Caco-2 (cell line): ENCODE measurements at regions not wholly inside any gene's neighbourhood (a gene's known extent, or its start where the extent isn't known, plus 50 kb on each side); places are given as distances from the start of the nearest gene placed in this dataset.

Source experiments
- BruUV-seq: library from RNA; stranded (reverse); fragments of 400-500 nt; replicated peaks from 2 replicates; lab custom pipeline; 2021; lab: Mats Ljungman, UMichigan
- CTCF ChIA-PET: fragments of 300-600 bp; sonication (Branson Sonifier 250); formaldehyde crosslinking; loops from one replicate; lab custom pipeline; 2022; ENCODE audit warnings: antibody characterized with exemption; lab: Charles Lee
- POLR2A ChIA-PET: fragments of 300-600 bp; sonication (Branson Sonifier 250); formaldehyde crosslinking; loops from one replicate; lab custom pipeline; 2022; ENCODE audit warnings: antibody characterized with exemption; lab: Charles Lee
- DNase-seq, 2 experiments: peaks; one replicate each; pipeline versions ENCODE4 v3.0.0 to v3.0.0-alpha.2; 2020 to 2022
- H3K27me3 ChIP-seq: replicated peaks from 2 replicates; pipeline ENCODE4 v1.6.0; 2011; ENCODE audit warnings: low read length; ENCODE audit not compliant: control insufficient read depth, insufficient read depth
- H3K36me3 ChIP-seq: 2 replicates; pipeline ENCODE4 v1.5.1; 2011; ENCODE audit warnings: low read length; ENCODE audit not compliant: control insufficient read depth, insufficient read depth
- H3K4me1 ChIP-seq: fragments of 250-450 bp; sonication (Bioruptor Pico); 2 replicates; pipeline ENCODE4 v1.5.1; 2020; ENCODE audit warnings: mild to moderate bottlenecking
- H3K4me3 ChIP-seq: 2 replicates; pipeline ENCODE4 v1.5.1; 2011; ENCODE audit warnings: low read depth, mild to moderate bottlenecking, control low read depth, low read length
- H3K9me3 ChIP-seq: fragments of 250-450 bp; sonication (Bioruptor Pico); 2 replicates; pipeline ENCODE4 v1.5.1; 2020; ENCODE audit warnings: mild to moderate bottlenecking, moderate library complexity
- H3K27ac Mint-ChIP-seq: one replicate; pipeline ENCODE4 v1.8.0; 2022; ENCODE audit warnings: mixed read lengths; ENCODE audit not compliant: unreplicated experiment
- H3K27me3 Mint-ChIP-seq: one replicate; pipeline ENCODE4 v1.8.0; 2022; ENCODE audit warnings: mixed read lengths; ENCODE audit not compliant: insufficient read depth, unreplicated experiment
- H3K36me3 Mint-ChIP-seq: one replicate; pipeline ENCODE4 v1.8.0; 2022; ENCODE audit warnings: mild to moderate bottlenecking, mixed read lengths; ENCODE audit not compliant: insufficient read depth, unreplicated experiment
- H3K4me1 Mint-ChIP-seq: one replicate; pipeline ENCODE4 v1.8.0; 2022; ENCODE audit warnings: low read depth, mixed read lengths; ENCODE audit not compliant: unreplicated experiment
- H3K4me3 Mint-ChIP-seq: one replicate; pipeline ENCODE4 v1.8.0; 2022; ENCODE audit warnings: mild to moderate bottlenecking, moderate library complexity, mixed read lengths; ENCODE audit not compliant: unreplicated experiment
- H3K9me3 Mint-ChIP-seq: one replicate; pipeline ENCODE4 v1.8.0; 2022; ENCODE audit warnings: mixed read lengths; ENCODE audit not compliant: unreplicated experiment
- CTCF ChIP-seq, 2 experiments: fragments of 200-600 bp in 1 of 2; IDR thresholded peaks; 1 replicate in 1 of 2; 2 replicates in 1 of 2; pipeline versions ENCODE4 v1.5.1 to v1.8.0; 2011 to 2022; ENCODE audit warnings: antibody characterized with exemption in 1 of 2, control low read depth in 1 of 2, inconsistent platforms in 1 of 2, low read depth in 1 of 2, low read length in 1 of 2, mild to moderate bottlenecking in 1 of 2, moderate library complexity in 1 of 2; ENCODE audit not compliant: insufficient read depth in 1 of 2, severe bottlenecking in 1 of 2, unreplicated experiment in 1 of 2
- intact Hi-C: fragments of 100-400 bp; cut with micrococcal nuclease; formaldehyde crosslinking; loops from one replicate; pipeline ENCODE4 v1.10.0; 2022; ENCODE audit not compliant: unreplicated experiment

- Mint-ChIP-seq H3K27ac (no peak overlapping the region), H3K4me1 (no peaks in the 10 kb centered on the region), H3K4me3 (no peak overlapping the region), H3K9me3 (no peaks in the 10 kb centered on the region), H3K36me3 (no peaks in the 10 kb centered on the region), H3K27me3 (peaks cover 3% of the 10 kb centered on the region)
- no peaks in the 10 kb centered on the region for H3K4me1 ChIP-seq
- H3K27me3 ChIP-seq, result no peaks in the 10 kb centered on the region
- no peak for DNase-seq
- no peaks in the 10 kb centered on the region for H3K36me3 ChIP-seq
- BruUV-seq, result no TSS peak
- POLR2A ChIA-PET, result no interaction called here
- no peak overlapping the region for H3K4me3 ChIP-seq
- CTCF ChIA-PET, result no interaction called here
- no peak for TF ChIP-seq CTCF (IDR thresholded peaks at IDR 0.05; ENCODE audit: insufficient read depth in 1 of 2, low read depth in 1 of 2, low read length in 1 of 2, severe bottlenecking in 1 of 2, unreplicated experiment in 1 of 2)
- H3K9me3 ChIP-seq, result no peaks in the 10 kb centered on the region
- intact Hi-C loops, result no loop called here
Observed at GRCh38 chr2:19653509-19653908, 248.3 kb downstream of the TTC32 start.

GRCh38 chr2:19652811-19653210 lies 249.0 kb downstream of the TTC32 start:
- H3K4me1 Mint-ChIP-seq, result no peaks in the 10 kb centered on the region
- H3K9me3 Mint-ChIP-seq, result no peaks in the 10 kb centered on the region
- H3K4me1 ChIP-seq, result no peaks in the 10 kb centered on the region
- no peak overlapping the region for H3K4me3 Mint-ChIP-seq
- ChIA-PET CTCF (no interaction called here), POLR2A (no interaction called here)
- DNase-seq, result no peak
- H3K27ac Mint-ChIP-seq, result no peak overlapping the region
- no peak overlapping the region for H3K4me3 ChIP-seq
- H3K27me3 Mint-ChIP-seq, result peaks cover 3% of the 10 kb centered on the region
- intact Hi-C loops, result no loop called here
- H3K36me3 Mint-ChIP-seq, result no peaks in the 10 kb centered on the region
- H3K36me3 ChIP-seq, result no peaks in the 10 kb centered on the region
- BruUV-seq, result no TSS peak
- no peak for TF ChIP-seq CTCF (IDR thresholded peaks at IDR 0.05; ENCODE audit: insufficient read depth in 1 of 2, low read depth in 1 of 2, low read length in 1 of 2, severe bottlenecking in 1 of 2, unreplicated experiment in 1 of 2)
- H3K27me3 ChIP-seq, result no peaks in the 10 kb centered on the region
- H3K9me3 ChIP-seq, result no peaks in the 10 kb centered on the region

GRCh38 chr2:19651466-19651865 lies 250.3 kb downstream of the TTC32 start:
- no peak for DNase-seq
- no peak overlapping the region for H3K4me3 ChIP-seq
- H3K36me3 ChIP-seq, result no peaks in the 10 kb centered on the region
- TF ChIP-seq CTCF (IDR thresholded peaks at IDR 0.05; ENCODE audit: insufficient read depth in 1 of 2, low read depth in 1 of 2, low read length in 1 of 2, severe bottlenecking in 1 of 2, unreplicated experiment in 1 of 2), result no peak
- no peak overlapping the region for H3K4me3 Mint-ChIP-seq
- H3K36me3 Mint-ChIP-seq, result no peaks in the 10 kb centered on the region
- no TSS peak for BruUV-seq
- H3K9me3 ChIP-seq, result no peaks in the 10 kb centered on the region
- ChIA-PET CTCF (no interaction called here), POLR2A (no interaction called here)
- H3K9me3 Mint-ChIP-seq, result no peaks in the 10 kb centered on the region
- no peaks in the 10 kb centered on the region for H3K4me1 ChIP-seq
- peaks cover 11% of the 10 kb centered on the region for H3K4me1 Mint-ChIP-seq
- H3K27ac Mint-ChIP-seq, result no peak overlapping the region
- intact Hi-C loops, result no loop called here
- peaks cover 3% of the 10 kb centered on the region for H3K27me3 Mint-ChIP-seq
- H3K27me3 ChIP-seq, result no peaks in the 10 kb centered on the region
